Endothelial cell of umbilical vein (primary cell): ENCODE measurements at regions not wholly inside any gene's neighbourhood (a gene's known extent, or its start where the extent isn't known, plus 50 kb on each side); places are given as distances from the start of the nearest gene placed in this dataset.

ENCODE experiments used
- BruUV-seq: library from RNA; stranded (reverse); fragments of 400-500 nt; replicated peaks from 2 replicates; lab custom pipeline; 2021; lab: Mats Ljungman, UMichigan
- CTCF ChIA-PET: fragments of 300-600, 350-600 bp; sonication (Branson Sonifier 250); formaldehyde crosslinking; loops from one replicate; lab custom pipeline; 2021; ENCODE audit warnings: antibody characterized with exemption, inconsistent platforms; lab: Charles Lee
- POLR2A ChIA-PET: fragments of 300-600, 350-600 bp; sonication (Branson Sonifier 250); formaldehyde crosslinking; loops from one replicate; lab custom pipeline; 2021; ENCODE audit warnings: antibody characterized with exemption, inconsistent platforms; lab: Charles Lee
- DNase-seq: peaks from one replicate; pipeline ENCODE4 v3.0.0-alpha.2; 2011; ENCODE audit warnings: low read depth, low spot score
- FAIRE-seq: peaks from 2 replicates; lab custom pipeline; 2011; peaks lifted over from hg19 to GRCh38; lab: Jason Lieb, UNC
- H2AFZ ChIP-seq: 2 replicates; pipeline ENCODE4 v1.6.0; 2012; ENCODE audit warnings: low read depth, low read length, control low read depth, inconsistent platforms
- H3K27ac ChIP-seq: 2 replicates; pipeline ENCODE4 v1.5.1; 2011; ENCODE audit warnings: low read depth, mild to moderate bottlenecking, control low read depth, low read length, moderate library complexity; ENCODE audit not compliant: insufficient read depth
- H3K27me3 ChIP-seq, 2 experiments: 2 replicates each; pipeline versions ENCODE4 v1.6.0 to v1.6.1; 2011; ENCODE audit warnings: low read length in 2 of 2, mixed read lengths in 1 of 2; ENCODE audit not compliant: control insufficient read depth in 2 of 2, insufficient read depth in 2 of 2
- H3K36me3 ChIP-seq, 2 experiments: 2 replicates in 1 of 2; 3 replicates in 1 of 2; pipeline ENCODE4 v1.5.1; 2011; ENCODE audit warnings: low read length in 2 of 2, mild to moderate bottlenecking in 1 of 2, moderate library complexity in 1 of 2; ENCODE audit not compliant: control insufficient read depth in 2 of 2, insufficient read depth in 2 of 2; ENCODE audit errors: extremely low read depth in 1 of 2
- H3K4me1 ChIP-seq: 3 replicates; pipeline ENCODE4 v1.5.1; 2011; ENCODE audit warnings: mild to moderate bottlenecking, low read length; ENCODE audit not compliant: control insufficient read depth, insufficient read depth; ENCODE audit errors: extremely low read depth
- H3K4me2 ChIP-seq: 2 replicates; pipeline ENCODE4 v1.6.1; 2011; ENCODE audit warnings: low read length, control low read depth, mixed read lengths; ENCODE audit not compliant: insufficient read depth
- H3K4me3 ChIP-seq, 3 experiments: fragments of 200-600 bp in 1 of 3; sonication (generic), shearing (Covaris generic) in 1 of 3; replicated peaks in 1 of 3; 2 replicates each; pipeline ENCODE4 v1.5.1; 2011 to 2016; ENCODE audit warnings: control low read depth in 3 of 3, low read length in 3 of 3, mild to moderate bottlenecking in 2 of 3, inconsistent platforms in 1 of 3, low read depth in 1 of 3, moderate library complexity in 1 of 3; ENCODE audit not compliant: insufficient read depth in 1 of 3
- H3K79me2 ChIP-seq: 2 replicates; pipeline ENCODE4 v1.6.0; 2012; ENCODE audit warnings: low read length, inconsistent platforms; ENCODE audit not compliant: control insufficient read depth, insufficient read depth
- H3K9ac ChIP-seq: replicated peaks from 2 replicates; pipeline ENCODE3; 2011; ENCODE audit warnings: low read length, control low read depth; ENCODE audit not compliant: insufficient read depth; ENCODE audit errors: extremely low read depth
- H3K9me1 ChIP-seq: replicated peaks from 3 replicates; pipeline ENCODE4 v1.6.0; 2011; ENCODE audit warnings: mild to moderate bottlenecking, low read length; ENCODE audit not compliant: control insufficient read depth, insufficient read depth; ENCODE audit errors: extremely low read depth
- H3K9me3 ChIP-seq: replicated peaks from 2 replicates; pipeline ENCODE4 v1.5.1; 2012; ENCODE audit warnings: low read length, inconsistent platforms; ENCODE audit not compliant: control insufficient read depth, insufficient read depth
- H4K20me1 ChIP-seq: replicated peaks from 2 replicates; pipeline ENCODE3; 2011; ENCODE audit warnings: mild to moderate bottlenecking, low read length; ENCODE audit not compliant: control insufficient read depth, insufficient read depth; ENCODE audit errors: extremely low read depth
- CTCF ChIP-seq, 2 donors: IDR thresholded peaks; 1 replicate in 1 of 2; 2 replicates in 1 of 2; pipeline ENCODE4 v1.5.1; 2011; ENCODE audit warnings: low read length in 2 of 2, mild to moderate bottlenecking in 2 of 2, moderate library complexity in 2 of 2, control low read depth in 1 of 2, inconsistent platforms in 1 of 2, low read depth in 1 of 2; ENCODE audit not compliant: insufficient read depth in 1 of 2; ENCODE audit errors: extremely low read depth in 1 of 2
- EZH2 ChIP-seq: IDR thresholded peaks from 2 replicates; pipeline ENCODE4 v1.6.1; 2012; ENCODE audit warnings: borderline replicate concordance, low read depth, mild to moderate bottlenecking, moderate library complexity, low read length, inconsistent platforms; ENCODE audit not compliant: severe bottlenecking
- FOS ChIP-seq: IDR thresholded peaks from 2 replicates; pipeline ENCODE4 v1.6.1; 2011; ENCODE audit warnings: mild to moderate bottlenecking, low read length, moderate library complexity, borderline replicate concordance; ENCODE audit not compliant: insufficient read depth
- GATA2 ChIP-seq: IDR thresholded peaks from 2 replicates; pipeline ENCODE4 v1.7.0; 2011; ENCODE audit warnings: low read depth, mild to moderate bottlenecking, moderate library complexity, mixed read lengths, low read length; ENCODE audit not compliant: insufficient read length, insufficient read depth
- JUN ChIP-seq: IDR thresholded peaks from 2 replicates; pipeline ENCODE4 v1.6.1; 2011; ENCODE audit warnings: borderline replicate concordance, low read depth; ENCODE audit not compliant: insufficient read length, insufficient read depth
- MYC ChIP-seq: IDR thresholded peaks from one replicate; pipeline ENCODE4 v1.6.1; 2011; ENCODE audit warnings: mild to moderate bottlenecking, low read depth, low read length
- POLR2A ChIP-seq: IDR thresholded peaks from 2 replicates; pipeline ENCODE4 v1.6.1; 2012; ENCODE audit warnings: low read depth, mild to moderate bottlenecking, control low read depth, low read length
- POLR2AphosphoS5 ChIP-seq: IDR thresholded peaks from 2 replicates; pipeline ENCODE4 v1.6.1; 2012; ENCODE audit warnings: low read depth, mild to moderate bottlenecking, control low read depth, low read length, moderate library complexity; ENCODE audit not compliant: insufficient read depth
- dilution Hi-C: fragments of 300-500 bp; cut with MboI; formaldehyde crosslinking; loops from one replicate; pipeline ENCODE4 v1.15.0; 2019; ENCODE audit warnings: low sequenced_read_pairs; ENCODE audit not compliant: extremely low pct_ligation_motif_present
- intact Hi-C: fragments of 100-400 bp; cut with micrococcal nuclease; formaldehyde crosslinking; loops from one replicate; pipeline ENCODE4 v1.10.0; 2022
- TF ChIP-seq, protein P1 (sequence below): IDR thresholded peaks from 2 replicates; pipeline ENCODE4 v1.6.1; 2011; ENCODE audit not compliant: insufficient read depth, insufficient read length

GRCh38 chr17:68184816-68185436 lies 62.9 kb upstream of the AMZ2 start:
- no peak for FAIRE-seq
- Histone ChIP-seq H3K36me3 (no peaks in the 10 kb centered on the region), H3K9ac (no peak overlapping the region), H3K79me2 (no peaks in the 10 kb centered on the region), H3K4me3 (no peak overlapping the region), H3K9me1 (no peaks in the 10 kb centered on the region), H3K27me3 (peaks cover 0 to 3% of the 10 kb centered on the region in 2 experiments), H3K27ac (no peak overlapping the region), H4K20me1 (no peaks in the 10 kb centered on the region), H2AFZ (no peak overlapping the region), H3K4me2 (no peak overlapping the region), H3K4me1 (no peaks in the 10 kb centered on the region), H3K9me3 (no peaks in the 10 kb centered on the region)
- dilution Hi-C loops (no loop called here), intact Hi-C loops (no loop called here)
- no peak for TF ChIP-seq MYC
- TF ChIP-seq FOS = no peak
- no peak for TF ChIP-seq POLR2A
- TF ChIP-seq JUN = no peak
- DNase-seq = no peak
- no TSS peak for BruUV-seq
- ChIA-PET CTCF (interaction anchor here (1.1 to 2.3 kb wide), 2 partner anchors 11 to 15 kb away, joined by 3 to 8 read pairs; no protein-coding TSS in a partner anchor), POLR2A (no interaction called here)

- no peaks in the 10 kb centered on the region for H4K20me1 ChIP-seq
- H3K9me3 ChIP-seq = no peaks in the 10 kb centered on the region
- no peak overlapping the region for H3K9ac ChIP-seq
- no peaks in the 10 kb centered on the region for H3K9me1 ChIP-seq
- FAIRE-seq = no peak
- peaks cover 3 to 5% of the 10 kb centered on the region in 2 experiments for H3K27me3 ChIP-seq
- no TSS peak for BruUV-seq
- CTCF ChIA-PET = interaction anchor here (0.8 to 2.3 kb wide), 7 partner anchors 10 to 281 kb away, joined by 3 to 8 read pairs (median 3); no protein-coding TSS in a partner anchor
- H3K4me2 ChIP-seq = no peak overlapping the region
- intact Hi-C loops (no loop called here), dilution Hi-C loops (no loop called here)
- no peaks in the 10 kb centered on the region for H3K79me2 ChIP-seq
- no peak for DNase-seq
- H3K4me3 ChIP-seq = no peak overlapping the region
- H3K27ac ChIP-seq = no peak overlapping the region
- TF ChIP-seq POLR2AphosphoS5 = no peak
- TF ChIP-seq JUN = no peak
- no peak for TF ChIP-seq CTCF (IDR thresholded peaks at IDR 0.05; ENCODE audit: extremely low read depth in 1 of 2, insufficient read depth in 1 of 2, low read depth in 1 of 2, low read length in 2 of 2)
- no peak for TF ChIP-seq EZH2
- TF ChIP-seq MYC = no peak
- no peak for TF ChIP-seq GATA2
- no peak for TF ChIP-seq POLR2A
- TF ChIP-seq, protein P1, sequence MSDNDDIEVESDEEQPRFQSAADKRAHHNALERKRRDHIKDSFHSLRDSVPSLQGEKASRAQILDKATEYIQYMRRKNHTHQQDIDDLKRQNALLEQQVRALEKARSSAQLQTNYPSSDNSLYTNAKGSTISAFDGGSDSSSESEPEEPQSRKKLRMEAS = no peak
- TF ChIP-seq FOS = no peak
- H3K36me3 ChIP-seq = no peaks in the 10 kb centered on the region
- H3K4me1 ChIP-seq = no peaks in the 10 kb centered on the region
- POLR2A ChIA-PET = no interaction called here
- no peak overlapping the region for H2AFZ ChIP-seq
These were observed 62.0 kb upstream of the AMZ2 start for GRCh38 chr17:68185820-68186219.
